Common myeloid progenitor, CD34-positive (primary cell): ENCODE measurements at regions not wholly inside any gene's neighbourhood (a gene's known extent, or its start where the extent isn't known, plus 50 kb on each side); places are given as distances from the start of the nearest gene placed in this dataset.

Experiments used
- CTCF ChIA-PET: fragments of 350-600 bp; sonication (Branson Sonifier 250); formaldehyde crosslinking; loops from one replicate; lab custom pipeline; 2021; ENCODE audit warnings: antibody characterized with exemption; lab: Charles Lee
- POLR2A ChIA-PET: fragments of 350-600 bp; sonication (Branson Sonifier 250); formaldehyde crosslinking; loops from one replicate; lab custom pipeline; 2021; ENCODE audit warnings: antibody characterized with exemption; lab: Charles Lee
- DNase-seq, 3 donors: peaks; one replicate each; pipeline versions ENCODE4 v3.0.0 to v3.0.0-alpha.2; 2013
- H3K27ac ChIP-seq, 2 experiments: 1 replicate in 1 of 2; 2 replicates in 1 of 2; pipeline ENCODE4 v1.7.0; 2013; ENCODE audit warnings: inconsistent platforms in 2 of 2, low read length in 2 of 2, mild to moderate bottlenecking in 2 of 2, low read depth in 1 of 2, moderate library complexity in 1 of 2; ENCODE audit not compliant: severe bottlenecking in 2 of 2, insufficient read depth in 1 of 2, poor library complexity in 1 of 2
- H3K27me3 ChIP-seq, 5 experiments: replicated peaks in 2 of 5; 1 replicate in 3 of 5; 2 replicates in 2 of 5; pipeline versions ENCODE4 v1.6.1 to v1.7.0; 2013; ENCODE audit warnings: low read length in 4 of 5, mild to moderate bottlenecking in 2 of 5, moderate library complexity in 2 of 5, inconsistent platforms in 1 of 5; ENCODE audit not compliant: insufficient read depth in 5 of 5, control insufficient read depth in 4 of 5
- H3K36me3 ChIP-seq, 4 experiments: 1 replicate in 2 of 4; 2 replicates in 2 of 4; pipeline versions ENCODE4 v1.6.1 to v1.7.0; 2013; ENCODE audit warnings: low read length in 3 of 4, control low read depth in 1 of 4, mild to moderate bottlenecking in 1 of 4; ENCODE audit not compliant: control insufficient read depth in 4 of 4, insufficient read depth in 4 of 4
- H3K4me1 ChIP-seq, 4 experiments: 1 replicate in 3 of 4; 2 replicates in 1 of 4; pipeline versions ENCODE4 v1.6.1 to v1.7.1; 2013; ENCODE audit warnings: low read length in 3 of 4, mild to moderate bottlenecking in 3 of 4, control low read depth in 1 of 4, inconsistent platforms in 1 of 4, moderate library complexity in 1 of 4; ENCODE audit not compliant: control insufficient read depth in 4 of 4, insufficient read depth in 4 of 4; ENCODE audit errors: control extremely low read depth in 1 of 4
- H3K4me3 ChIP-seq, 7 experiments: 1 replicate in 4 of 7; 2 replicates in 3 of 7; pipeline versions ENCODE4 v1.5.1 to v1.7.0; 2013; ENCODE audit warnings: mild to moderate bottlenecking in 7 of 7, low read length in 6 of 7, moderate library complexity in 6 of 7, inconsistent platforms in 2 of 7, low read depth in 2 of 7, control low read depth in 1 of 7; ENCODE audit not compliant: insufficient read depth in 4 of 7, control insufficient read depth in 1 of 7; ENCODE audit errors: extremely low read depth in 1 of 7
- H3K9me3 ChIP-seq, 5 experiments: 1 replicate in 4 of 5; 2 replicates in 1 of 5; pipeline versions ENCODE4 v1.6.1 to v1.7.1; 2013; ENCODE audit warnings: low read length in 4 of 5, mild to moderate bottlenecking in 2 of 5, inconsistent platforms in 1 of 5, low read depth in 1 of 5, moderate library complexity in 1 of 5; ENCODE audit not compliant: control insufficient read depth in 4 of 5, insufficient read depth in 2 of 5; ENCODE audit errors: control extremely low read depth in 1 of 5
- WGBS: methylation state at CpG from one replicate; pipeline ENCODE4 v1.1.5; 2013; ENCODE audit not compliant: insufficient coverage; 5-methylcytosine and 5-hydroxymethylcytosine counted together

GRCh38 chr21:43332861-43333297 lies 94.1 kb downstream of the SIK1 start:
- WGBS, result 52% methylated on average over 9 of the region's 16 CpGs
- Histone ChIP-seq H3K27ac (no peak overlapping the region), H3K9me3 (no peaks in the 10 kb centered on the region), H3K27me3 (peaks cover 0 to 3% (median 0%) of the 10 kb centered on the region in 5 experiments), H3K4me3 (no peak overlapping the region), H3K4me1 (peaks cover 0 to 28% (median 18%) of the 10 kb centered on the region in 4 experiments), H3K36me3 (no peaks in the 10 kb centered on the region)
- ChIA-PET POLR2A (no interaction called here), CTCF (no interaction called here)
- no peak for DNase-seq

- Histone ChIP-seq H3K4me3 (no peak overlapping the region), H3K4me1 (peaks cover 0 to 28% (median 18%) of the 10 kb centered on the region in 4 experiments), H3K27me3 (peaks cover 0 to 3% (median 0%) of the 10 kb centered on the region in 5 experiments), H3K27ac (no peak overlapping the region), H3K9me3 (no peaks in the 10 kb centered on the region), H3K36me3 (no peaks in the 10 kb centered on the region)
- CTCF ChIA-PET, result no interaction called here
- POLR2A ChIA-PET, result interaction anchor here (1.3 kb wide), 1 partner anchor 10 kb away, joined by 3 read pairs; no protein-coding TSS in a partner anchor
- whole genome bisulfite sequencing, result 92% methylated on average over 19 of the region's 22 CpGs
- peak in 2 of 3 donors; percentile 44 to 64 for DNase-seq
Measured at GRCh38 chr21:43331962-43332828, 94.7 kb downstream of the SIK1 start.

- H3K4me1 ChIP-seq, result peaks cover 1 to 30% (median 21%) of the 10 kb centered on the region in 4 experiments
- H3K27me3 ChIP-seq, result peaks cover 0 to 3% (median 0%) of the 10 kb centered on the region in 5 experiments
- no peak overlapping the region for H3K27ac ChIP-seq
- ChIA-PET POLR2A (interaction anchor here (1.3 kb wide), 1 partner anchor 10 kb away, joined by 3 read pairs; no protein-coding TSS in a partner anchor), CTCF (interaction anchor here (1.2 kb wide), 1 partner anchor 10 kb away, joined by 3 read pairs; no protein-coding TSS in a partner anchor)
- DNase-seq, result no peak
- H3K9me3 ChIP-seq, result no peaks in the 10 kb centered on the region
- H3K36me3 ChIP-seq, result no peaks in the 10 kb centered on the region
- no peak overlapping the region for H3K4me3 ChIP-seq
- WGBS, result 84% methylated on average over 23 of the region's 26 CpGs
Measured at GRCh38 chr21:43331111-43331961, 95.6 kb downstream of the SIK1 start.

GRCh38 chr21:43330306-43330881 lies 96.5 kb downstream of the SIK1 start:
- H3K4me3 ChIP-seq, result no peak overlapping the region
- no peaks in the 10 kb centered on the region for H3K36me3 ChIP-seq
- 94% methylated on average over 14 of the region's 15 CpGs for WGBS
- peaks cover 0 to 3% (median 0%) of the 10 kb centered on the region in 5 experiments for H3K27me3 ChIP-seq
- DNase-seq, result no peak
- ChIA-PET CTCF (interaction anchor here (1.2 kb wide), 1 partner anchor 11 kb away, joined by 3 read pairs; no protein-coding TSS in a partner anchor), POLR2A (no interaction called here)
- H3K9me3 ChIP-seq, result no peaks in the 10 kb centered on the region
- peaks cover 1 to 36% (median 27%) of the 10 kb centered on the region in 4 experiments for H3K4me1 ChIP-seq
- no peak overlapping the region for H3K27ac ChIP-seq

GRCh38 chr21:43329711-43330269 lies 97.1 kb downstream of the SIK1 start:
- Histone ChIP-seq H3K27ac (no peak overlapping the region), H3K4me1 (peaks cover 1 to 39% (median 31%) of the 10 kb centered on the region in 4 experiments), H3K9me3 (no peaks in the 10 kb centered on the region), H3K4me3 (no peak overlapping the region), H3K36me3 (no peaks in the 10 kb centered on the region), H3K27me3 (peaks cover 0 to 3% (median 0%) of the 10 kb centered on the region in 5 experiments)
- WGBS, result 95% methylated on average over 15 of the region's 18 CpGs
- ChIA-PET CTCF (interaction anchor here (0.6 to 1.2 kb wide), 2 partner anchors 12 to 19 kb away, joined by 3 read pairs; no protein-coding TSS in a partner anchor), POLR2A (no interaction called here)
- DNase-seq, result no peak

GRCh38 chr21:43328958-43329691 lies 97.8 kb downstream of the SIK1 start:
- 94% methylated on average over 20 of the region's 22 CpGs for WGBS
- Histone ChIP-seq H3K36me3 (no peaks in the 10 kb centered on the region), H3K9me3 (no peaks in the 10 kb centered on the region), H3K27ac (no peak overlapping the region), H3K27me3 (peaks cover 0 to 3% (median 0%) of the 10 kb centered on the region in 5 experiments), H3K4me3 (no peak overlapping the region), H3K4me1 (peaks cover 1 to 40% (median 29%) of the 10 kb centered on the region in 4 experiments)
- POLR2A ChIA-PET, result no interaction called here
- no peak for DNase-seq
- CTCF ChIA-PET, result interaction anchor here (0.6 to 1.3 kb wide), 3 partner anchors 12 to 34 kb away, joined by 3 read pairs; no protein-coding TSS in a partner anchor
